ENCODE measurements at regions not wholly inside any gene's neighbourhood (a gene's known extent, or its start where the extent isn't known, plus 50 kb on each side); places are given as distances from the start of the nearest gene placed in this dataset.

GRCh38 chr5:77157732-77158532 lies 52.5 kb upstream of the PDE8B start:
- POLR2A ChIA-PET: no interaction called here
- TF ChIP-seq, protein P1, sequence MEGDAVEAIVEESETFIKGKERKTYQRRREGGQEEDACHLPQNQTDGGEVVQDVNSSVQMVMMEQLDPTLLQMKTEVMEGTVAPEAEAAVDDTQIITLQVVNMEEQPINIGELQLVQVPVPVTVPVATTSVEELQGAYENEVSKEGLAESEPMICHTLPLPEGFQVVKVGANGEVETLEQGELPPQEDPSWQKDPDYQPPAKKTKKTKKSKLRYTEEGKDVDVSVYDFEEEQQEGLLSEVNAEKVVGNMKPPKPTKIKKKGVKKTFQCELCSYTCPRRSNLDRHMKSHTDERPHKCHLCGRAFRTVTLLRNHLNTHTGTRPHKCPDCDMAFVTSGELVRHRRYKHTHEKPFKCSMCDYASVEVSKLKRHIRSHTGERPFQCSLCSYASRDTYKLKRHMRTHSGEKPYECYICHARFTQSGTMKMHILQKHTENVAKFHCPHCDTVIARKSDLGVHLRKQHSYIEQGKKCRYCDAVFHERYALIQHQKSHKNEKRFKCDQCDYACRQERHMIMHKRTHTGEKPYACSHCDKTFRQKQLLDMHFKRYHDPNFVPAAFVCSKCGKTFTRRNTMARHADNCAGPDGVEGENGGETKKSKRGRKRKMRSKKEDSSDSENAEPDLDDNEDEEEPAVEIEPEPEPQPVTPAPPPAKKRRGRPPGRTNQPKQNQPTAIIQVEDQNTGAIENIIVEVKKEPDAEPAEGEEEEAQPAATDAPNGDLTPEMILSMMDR (IDR thresholded peaks at IDR 0.05; ENCODE audit: control extremely low read depth, extremely low read depth, low read depth, missing control alignments): no peak
- CTCF ChIA-PET: interaction anchor here (0.7 to 0.9 kb wide), 3 partner anchors 13 to 31 kb away, joined by 3 read pairs; no protein-coding TSS in a partner anchor
- DNase-seq (ENCODE audit: extremely low spot score): no peak

- ChIA-PET CTCF (interaction anchor here (1.4 to 2.0 kb wide), 3 partner anchors 11 to 79 kb away, joined by 4 to 16 read pairs (median 5); no protein-coding TSS in a partner anchor), POLR2A (no interaction called here)
- DNase-seq (ENCODE audit: extremely low spot score): no peak
- TF ChIP-seq, protein P1 (IDR thresholded peaks at IDR 0.05; ENCODE audit: control extremely low read depth, extremely low read depth, low read depth, missing control alignments): no peak
Measured at GRCh38 chr5:77156379-77156778, 54.1 kb upstream of the PDE8B start.

- DNase-seq (ENCODE audit: extremely low spot score): no peak
- ChIA-PET CTCF (interaction anchor here (1.2 to 2.0 kb wide), 4 partner anchors 9 to 78 kb away, joined by 3 to 16 read pairs (median 4); no protein-coding TSS in a partner anchor), POLR2A (no interaction called here)
- TF ChIP-seq, protein P1 (IDR thresholded peaks at IDR 0.05; ENCODE audit: control extremely low read depth, extremely low read depth, low read depth, missing control alignments): no peak
Measured at GRCh38 chr5:77155179-77155785, 55.2 kb upstream of the PDE8B start.

- TF ChIP-seq, protein P1 (IDR thresholded peaks at IDR 0.05; ENCODE audit: control extremely low read depth, extremely low read depth, low read depth, missing control alignments): no peak
- no peak for DNase-seq (ENCODE audit: extremely low spot score)
- ChIA-PET CTCF (interaction anchor here (1.4 to 1.6 kb wide), 2 partner anchors 9 to 19 kb away, joined by 3 to 5 read pairs; no protein-coding TSS in a partner anchor), POLR2A (no interaction called here)
Measured at GRCh38 chr5:77152441-77152840, 58.0 kb upstream of the PDE8B start.

GRCh38 chr5:77151501-77151900 lies 59.0 kb upstream of the PDE8B start:
- ChIA-PET CTCF (interaction anchor here (1.0 to 2.4 kb wide), 3 partner anchors 10 to 340 kb away, joined by 3 to 6 read pairs (median 3); partner anchors contain the start of gene WDR41), POLR2A (no interaction called here)
- DNase-seq (ENCODE audit: extremely low spot score): no peak
- TF ChIP-seq, protein P1 (IDR thresholded peaks at IDR 0.05; ENCODE audit: control extremely low read depth, extremely low read depth, low read depth, missing control alignments): no peak

DNA sequence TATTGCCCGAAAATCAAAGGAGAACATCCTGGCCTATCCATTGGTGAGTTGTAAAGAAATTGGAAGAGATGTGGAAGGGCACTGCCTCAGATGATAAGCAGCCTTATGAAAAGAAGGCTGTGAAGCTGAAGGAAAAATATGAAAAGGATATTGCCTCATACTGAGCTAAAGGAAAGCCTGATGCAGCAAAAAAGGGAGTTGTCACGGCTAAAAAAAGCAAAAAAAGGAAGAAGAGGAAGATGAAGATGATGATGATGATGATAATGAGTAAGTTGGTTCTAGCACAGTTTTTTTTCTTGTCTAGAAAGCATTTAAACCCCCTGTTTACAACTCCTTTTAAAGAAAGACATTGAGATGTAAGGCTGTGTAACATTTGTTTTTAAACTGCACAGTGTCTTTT lies 59.8 kb upstream of the ZBED3 start:
- TF ChIP-seq, protein P1 (IDR thresholded peaks at IDR 0.05; ENCODE audit: control extremely low read depth, extremely low read depth, low read depth, missing control alignments): no peak
- CTCF ChIA-PET: interaction anchor here (1.4 to 5.2 kb wide), 3 partner anchors 10 to 346 kb away, joined by 3 to 38 read pairs (median 4); partner anchors contain the start of gene WDR41
- DNase-seq (ENCODE audit: extremely low spot score): no peak
- POLR2A ChIA-PET: no interaction called here
